ENCODE measurements at regions not wholly inside any gene's neighbourhood (a gene's known extent, or its start where the extent isn't known, plus 50 kb on each side); places are given as distances from the start of the nearest gene placed in this dataset.

GRCh38 chrX:112266136-112266535 is 183.6 kb upstream of the TRPC5 start (continued):
- no peak for TF ChIP-seq RUNX3 (IDR thresholded peaks at IDR 0.05; ENCODE audit: low read length)
- TF ChIP-seq MXI1 (IDR thresholded peaks at IDR 0.05; ENCODE audit: low read depth, low read length): no peak
- no peak for TF ChIP-seq SREBF2 (IDR thresholded peaks at IDR 0.05; ENCODE audit: low read length)
- no peak for TF ChIP-seq CBFB (IDR thresholded peaks at IDR 0.05; ENCODE audit: low read depth)
- TF ChIP-seq, protein P1, sequence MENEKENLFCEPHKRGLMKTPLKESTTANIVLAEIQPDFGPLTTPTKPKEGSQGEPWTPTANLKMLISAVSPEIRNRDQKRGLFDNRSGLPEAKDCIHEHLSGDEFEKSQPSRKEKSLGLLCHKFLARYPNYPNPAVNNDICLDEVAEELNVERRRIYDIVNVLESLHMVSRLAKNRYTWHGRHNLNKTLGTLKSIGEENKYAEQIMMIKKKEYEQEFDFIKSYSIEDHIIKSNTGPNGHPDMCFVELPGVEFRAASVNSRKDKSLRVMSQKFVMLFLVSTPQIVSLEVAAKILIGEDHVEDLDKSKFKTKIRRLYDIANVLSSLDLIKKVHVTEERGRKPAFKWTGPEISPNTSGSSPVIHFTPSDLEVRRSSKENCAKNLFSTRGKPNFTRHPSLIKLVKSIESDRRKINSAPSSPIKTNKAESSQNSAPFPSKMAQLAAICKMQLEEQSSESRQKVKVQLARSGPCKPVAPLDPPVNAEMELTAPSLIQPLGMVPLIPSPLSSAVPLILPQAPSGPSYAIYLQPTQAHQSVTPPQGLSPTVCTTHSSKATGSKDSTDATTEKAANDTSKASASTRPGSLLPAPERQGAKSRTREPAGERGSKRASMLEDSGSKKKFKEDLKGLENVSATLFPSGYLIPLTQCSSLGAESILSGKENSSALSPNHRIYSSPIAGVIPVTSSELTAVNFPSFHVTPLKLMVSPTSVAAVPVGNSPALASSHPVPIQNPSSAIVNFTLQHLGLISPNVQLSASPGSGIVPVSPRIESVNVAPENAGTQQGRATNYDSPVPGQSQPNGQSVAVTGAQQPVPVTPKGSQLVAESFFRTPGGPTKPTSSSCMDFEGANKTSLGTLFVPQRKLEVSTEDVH (IDR thresholded peaks at IDR 0.05; ENCODE audit: low read depth, partially characterized antibody): no peak
- TF ChIP-seq NRF1 (conservative IDR thresholded peaks at IDR 0.05; ENCODE audit: low read depth, low read length): no peak

GRCh38 chrX:112259375-112259774 is 176.8 kb upstream of the TRPC5 start:
- H3K27ac ChIP-seq (ENCODE audit: control insufficient read depth, insufficient read depth): no peak overlapping the region
- WGBS (ENCODE audit: insufficient coverage, insufficient replicate concordance, low lambda C conversion rate, missing lambda C conversion rate): 2% methylated on average over 3 of the region's 3 CpGs
- H3K9ac ChIP-seq (ENCODE audit: control insufficient read depth, insufficient read depth, low read length): no peak overlapping the region
- no peaks in the 10 kb centered on the region for H3K4me1 ChIP-seq (ENCODE audit: control insufficient read depth, insufficient read depth, low read length)
- no peaks in the 10 kb centered on the region for H3K27me3 ChIP-seq (replicated peaks in 1 of 2; ENCODE audit: control insufficient read depth in 2 of 2, insufficient read depth in 2 of 2, low read length in 1 of 2)
- ChIA-PET POLR2A (interaction anchor here (0.8 kb wide), 1 partner anchor 35 kb away, joined by 3 read pairs; no protein-coding TSS in a partner anchor), RAD21 (ENCODE audit: unreplicated experiment) (no interaction called here), SMC1A (ENCODE audit: uncharacterized antibody, unreplicated experiment) (no interaction called here), CTCF (no interaction called here)
- H4K20me1 ChIP-seq (ENCODE audit: control insufficient read depth, insufficient read depth): no peaks in the 10 kb centered on the region
- in situ Hi-C loops (cut with MboI) (no loop called here), intact Hi-C loops (cut with micrococcal nuclease; ENCODE audit: unreplicated experiment) (no loop called here)
- BruUV-seq (replicated peaks): no TSS peak
- H3K9me3 ChIP-seq (replicated peaks; ENCODE audit: control insufficient read depth, insufficient read depth, low read length): no peaks in the 10 kb centered on the region
- H3K4me2 ChIP-seq (ENCODE audit: control insufficient read depth, insufficient read depth): no peak overlapping the region
- no peak overlapping the region for H2AFZ ChIP-seq (ENCODE audit: control insufficient read depth, low read depth, low read length)
- no peak for TF ChIP-seq HCFC1 (IDR thresholded peaks at IDR 0.05; ENCODE audit: low read length)
- TF ChIP-seq, protein P2, sequence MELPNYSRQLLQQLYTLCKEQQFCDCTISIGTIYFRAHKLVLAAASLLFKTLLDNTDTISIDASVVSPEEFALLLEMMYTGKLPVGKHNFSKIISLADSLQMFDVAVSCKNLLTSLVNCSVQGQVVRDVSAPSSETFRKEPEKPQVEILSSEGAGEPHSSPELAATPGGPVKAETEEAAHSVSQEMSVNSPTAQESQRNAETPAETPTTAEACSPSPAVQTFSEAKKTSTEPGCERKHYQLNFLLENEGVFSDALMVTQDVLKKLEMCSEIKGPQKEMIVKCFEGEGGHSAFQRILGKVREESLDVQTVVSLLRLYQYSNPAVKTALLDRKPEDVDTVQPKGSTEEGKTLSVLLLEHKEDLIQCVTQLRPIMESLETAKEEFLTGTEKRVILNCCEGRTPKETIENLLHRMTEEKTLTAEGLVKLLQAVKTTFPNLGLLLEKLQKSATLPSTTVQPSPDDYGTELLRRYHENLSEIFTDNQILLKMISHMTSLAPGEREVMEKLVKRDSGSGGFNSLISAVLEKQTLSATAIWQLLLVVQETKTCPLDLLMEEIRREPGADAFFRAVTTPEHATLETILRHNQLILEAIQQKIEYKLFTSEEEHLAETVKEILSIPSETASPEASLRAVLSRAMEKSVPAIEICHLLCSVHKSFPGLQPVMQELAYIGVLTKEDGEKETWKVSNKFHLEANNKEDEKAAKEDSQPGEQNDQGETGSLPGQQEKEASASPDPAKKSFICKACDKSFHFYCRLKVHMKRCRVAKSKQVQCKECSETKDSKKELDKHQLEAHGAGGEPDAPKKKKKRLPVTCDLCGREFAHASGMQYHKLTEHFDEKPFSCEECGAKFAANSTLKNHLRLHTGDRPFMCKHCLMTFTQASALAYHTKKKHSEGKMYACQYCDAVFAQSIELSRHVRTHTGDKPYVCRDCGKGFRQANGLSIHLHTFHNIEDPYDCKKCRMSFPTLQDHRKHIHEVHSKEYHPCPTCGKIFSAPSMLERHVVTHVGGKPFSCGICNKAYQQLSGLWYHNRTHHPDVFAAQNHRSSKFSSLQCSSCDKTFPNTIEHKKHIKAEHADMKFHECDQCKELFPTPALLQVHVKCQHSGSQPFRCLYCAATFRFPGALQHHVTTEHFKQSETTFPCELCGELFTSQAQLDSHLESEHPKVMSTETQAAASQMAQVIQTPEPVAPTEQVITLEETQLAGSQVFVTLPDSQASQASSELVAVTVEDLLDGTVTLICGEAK (IDR thresholded peaks at IDR 0.05; ENCODE audit: borderline replicate concordance): peak; percentile 60; the same call in 1 of the 2 replicates
- H3K79me2 ChIP-seq (ENCODE audit: control insufficient read depth, insufficient read depth, low read length): no peaks in the 10 kb centered on the region
- FAIRE-seq (no peak), ATAC-seq (no peak), DNase-seq (ENCODE audit: low read depth, low spot score) (no peak)
- H3K36me3 ChIP-seq (ENCODE audit: control insufficient read depth in 2 of 2, insufficient read depth in 2 of 2, low read length in 1 of 2): no peaks in the 10 kb centered on the region
- no peak overlapping the region for H3K4me3 ChIP-seq

All from GM12878 (cell line).